ENCODE measurements at regions not wholly inside any gene's neighbourhood (a gene's known extent, or its start where the extent isn't known, plus 50 kb on each side); places are given as distances from the start of the nearest gene placed in this dataset.

DNA sequence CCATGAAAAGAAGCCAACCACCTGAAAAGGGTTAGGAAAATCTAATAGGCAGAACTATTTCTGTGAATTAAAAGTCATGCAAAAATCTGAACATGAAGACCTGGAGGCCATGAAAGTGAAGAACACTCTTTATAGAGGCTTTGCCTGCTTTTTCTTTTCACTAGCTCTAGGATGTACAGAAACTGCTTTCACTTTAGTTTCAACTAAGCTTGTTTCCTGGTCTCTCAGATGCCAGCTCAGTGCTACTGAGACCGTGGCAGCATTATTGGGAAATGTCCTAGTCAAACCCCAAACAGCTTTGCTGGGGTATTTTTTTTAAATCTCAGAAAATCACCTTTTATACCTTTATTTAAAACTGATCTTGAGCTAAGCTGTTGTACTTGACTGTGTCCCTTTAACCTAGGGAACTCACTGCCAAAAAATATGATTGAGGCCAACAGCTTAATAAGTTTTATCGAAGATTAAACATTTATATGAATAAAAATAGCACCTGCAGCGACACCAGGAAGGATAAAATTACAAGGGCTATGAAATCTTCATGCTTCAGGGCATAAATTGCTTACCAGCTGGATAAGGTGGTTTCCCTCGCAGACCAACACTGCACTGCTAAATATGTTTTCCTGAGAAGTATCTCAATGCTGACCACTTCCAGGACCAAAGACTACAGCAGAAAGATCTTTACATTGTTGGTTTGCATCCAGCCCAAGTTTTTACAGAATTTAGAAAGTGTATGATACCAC is 621.8 kb upstream of the ZFHX3 start:
- no peak for TF ChIP-seq CREB1 (IDR thresholded peaks at IDR 0.05; ENCODE audit: low read depth)
- TF ChIP-seq CHD4 (IDR thresholded peaks at IDR 0.05): no peak
- TF ChIP-seq CTCF (IDR thresholded peaks at IDR 0.05 in 2 of 3, conservative IDR thresholded peaks at IDR 0.05 in 1 of 3; ENCODE audit: control insufficient read depth in 2 of 3, extremely low read depth in 1 of 3, insufficient read depth in 1 of 3, low read depth in 3 of 3, low read length in 3 of 3): no peak
- TF ChIP-seq YY1 (IDR thresholded peaks at IDR 0.05; ENCODE audit: low read depth, low read length): no peak
- TF ChIP-seq TAF1 (IDR thresholded peaks at IDR 0.05; ENCODE audit: borderline replicate concordance, low read depth, low read length): no peak
- TF ChIP-seq PBX3 (IDR thresholded peaks at IDR 0.05; ENCODE audit: insufficient replicate concordance, low read depth, low read length): no peak
- TF ChIP-seq SPI1 (IDR thresholded peaks at IDR 0.05; ENCODE audit: borderline replicate concordance, insufficient read depth, low read depth, low read length): no peak
